Right ventricle myocardium superior (tissue), 1 donor: ENCODE measurements at regions not wholly inside any gene's neighbourhood (a gene's known extent, or its start where the extent isn't known, plus 50 kb on each side); places are given as distances from the start of the nearest gene placed in this dataset.

Source experiments
- ATAC-seq: fragments of 200-7000 bp; cut with Tn5 transposase; one replicate; pipeline ENCODE4 v1.9.1; 2020; ENCODE audit warnings: mild to moderate bottlenecking; ENCODE audit not compliant: poor library complexity
- DNase-seq: peaks from one replicate; pipeline ENCODE4 v3.0.0-alpha.2; 2020
- intact Hi-C: fragments of 100-400 bp; cut with DNase I; formaldehyde crosslinking; loops from one replicate; pipeline ENCODE4 v1.11.2; 2022
- donor health status: DM: no; HTN: yes; CAD: no; lungs with severe emphysema.

GRCh38 chr3:18489939-18490338 lies 64.8 kb upstream of the SATB1 start:
- DNase-seq, result no peak
- intact Hi-C loops, result no loop called here
- ATAC-seq, result no peak

GRCh38 chr3:18483226-18483625 lies 58.1 kb upstream of the SATB1 start:
- ATAC-seq (no peak), DNase-seq (no peak)
- intact Hi-C loops, result no loop called here

GRCh38 chr3:18481946-18482548 lies 56.9 kb upstream of the SATB1 start:
- intact Hi-C loops, result no loop called here
- no peak for ATAC-seq
- DNase-seq, result no peak

GRCh38 chr3:18477620-18478019 lies 52.5 kb upstream of the SATB1 start:
- intact Hi-C loops, result no loop called here
- ATAC-seq, result no peak
- no peak for DNase-seq
